Keratinocyte (primary cell): ENCODE measurements at regions not wholly inside any gene's neighbourhood (a gene's known extent, or its start where the extent isn't known, plus 50 kb on each side); places are given as distances from the start of the nearest gene placed in this dataset.

Experiments used
- DNase-seq: peaks from one replicate; pipeline ENCODE4 v3.0.0-alpha.2; 2011; ENCODE audit warnings: low read depth, missing footprints, low spot score
- FAIRE-seq: peaks from 2 replicates; lab custom pipeline; 2011; peaks lifted over from hg19 to GRCh38; lab: Jason Lieb, UNC
- H2AFZ ChIP-seq: 2 replicates; pipeline ENCODE4 v1.6.0; 2012; ENCODE audit warnings: low read length, control low read depth, inconsistent platforms; ENCODE audit not compliant: control insufficient read depth
- H3K27ac ChIP-seq: 2 replicates; pipeline ENCODE4 v1.5.1; 2011; ENCODE audit warnings: low read length; ENCODE audit not compliant: control insufficient read depth, insufficient read depth
- H3K27me3 ChIP-seq: 3 replicates; pipeline ENCODE4 v1.6.0; 2011; ENCODE audit warnings: low read length; ENCODE audit not compliant: control insufficient read depth, insufficient read depth; ENCODE audit errors: extremely low read depth
- H3K36me3 ChIP-seq, 2 experiments: 2 replicates in 1 of 2; 3 replicates in 1 of 2; pipeline ENCODE4 v1.5.1; 2011; ENCODE audit warnings: low read length in 2 of 2, mild to moderate bottlenecking in 1 of 2; ENCODE audit not compliant: control insufficient read depth in 2 of 2, insufficient read depth in 2 of 2; ENCODE audit errors: extremely low read depth in 1 of 2
- H3K4me1 ChIP-seq: 3 replicates; pipeline ENCODE4 v1.5.1; 2011; ENCODE audit warnings: low read length; ENCODE audit not compliant: control insufficient read depth, insufficient read depth; ENCODE audit errors: extremely low read depth
- H3K4me2 ChIP-seq: 3 replicates; pipeline ENCODE4 v1.6.0; 2011; ENCODE audit warnings: low read depth, low read length; ENCODE audit not compliant: control insufficient read depth, insufficient read depth; ENCODE audit errors: extremely low read depth
- H3K4me3 ChIP-seq, 3 experiments: fragments of 200-600 bp in 1 of 3; sonication (generic) in 1 of 3; 2 replicates in 2 of 3; 3 replicates in 1 of 3; pipeline ENCODE4 v1.5.1; 2011 to 2016; ENCODE audit warnings: low read length in 3 of 3, mild to moderate bottlenecking in 3 of 3, control low read depth in 2 of 3, inconsistent platforms in 1 of 3, low read depth in 1 of 3, mixed read lengths in 1 of 3, mixed run types in 1 of 3, moderate library complexity in 1 of 3; ENCODE audit not compliant: control insufficient read depth in 2 of 3, insufficient read depth in 2 of 3; ENCODE audit errors: extremely low read depth in 1 of 3
- H3K79me2 ChIP-seq: 2 replicates; pipeline ENCODE4 v1.6.0; 2012; ENCODE audit warnings: low read length; ENCODE audit not compliant: control insufficient read depth, insufficient read depth
- H3K9ac ChIP-seq: 3 replicates; pipeline ENCODE4 v1.6.0; 2011; ENCODE audit warnings: low read length; ENCODE audit not compliant: control insufficient read depth, insufficient read depth; ENCODE audit errors: extremely low read depth
- H3K9me1 ChIP-seq: 3 replicates; pipeline ENCODE4 v1.6.0; 2011; ENCODE audit warnings: low read length; ENCODE audit not compliant: control insufficient read depth, insufficient read depth; ENCODE audit errors: extremely low read depth
- H3K9me3 ChIP-seq: 2 replicates; pipeline ENCODE4 v1.5.1; 2012; ENCODE audit warnings: low read depth, low read length; ENCODE audit not compliant: control insufficient read depth
- H4K20me1 ChIP-seq: 3 replicates; pipeline ENCODE4 v1.6.0; 2011; ENCODE audit warnings: low read length; ENCODE audit not compliant: control insufficient read depth, insufficient read depth; ENCODE audit errors: extremely low read depth
- CTCF ChIP-seq, 3 experiments: IDR thresholded peaks in 1 of 3; conservative IDR thresholded peaks in 1 of 3; optimal IDR thresholded peaks in 1 of 3; 2 replicates in 2 of 3; 3 replicates in 1 of 3; pipeline versions ENCODE3 to v1.5.1; 2011; ENCODE audit warnings: low read length in 3 of 3, mild to moderate bottlenecking in 3 of 3, moderate library complexity in 2 of 3, control low read depth in 1 of 3, inconsistent platforms in 1 of 3; ENCODE audit not compliant: insufficient read depth in 2 of 3; ENCODE audit errors: extremely low read depth in 1 of 3
- EZH2 ChIP-seq: IDR thresholded peaks from one replicate; pipeline ENCODE4 v1.6.1; 2012; ENCODE audit warnings: inconsistent platforms, mild to moderate bottlenecking, low read length, moderate library complexity
- dilution Hi-C: fragments of 300-500 bp; cut with MboI; formaldehyde crosslinking; loops from one replicate; pipeline ENCODE4 v1.7.0; 2020; ENCODE audit warnings: low sequenced_read_pairs; ENCODE audit not compliant: extremely low pct_ligation_motif_present

DNA sequence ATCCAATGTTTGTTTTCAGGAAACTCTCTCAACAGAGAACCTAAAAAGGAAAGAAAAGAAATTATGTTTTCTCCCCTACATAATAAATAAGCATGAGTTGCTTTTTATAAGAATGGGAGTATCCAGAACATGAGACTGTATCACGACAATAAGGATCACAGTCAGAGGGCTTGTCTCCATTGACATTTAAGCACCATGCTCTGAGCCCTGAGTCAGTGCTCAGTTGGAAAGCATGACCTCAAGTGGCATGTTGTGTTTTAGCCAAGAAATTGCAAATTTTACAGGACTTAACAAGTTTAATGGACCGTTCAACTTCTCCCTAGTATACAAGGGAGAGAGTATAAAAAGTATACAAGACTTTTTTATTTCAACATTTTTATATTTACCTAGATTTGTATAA, 431.6 kb downstream of the GJA1 start:
- Histone ChIP-seq H3K9me1 (no peaks in the 10 kb centered on the region), H3K36me3 (no peaks in the 10 kb centered on the region), H3K9ac (no peak overlapping the region), H3K9me3 (no peaks in the 10 kb centered on the region), H3K4me3 (no peak overlapping the region), H3K4me1 (no peaks in the 10 kb centered on the region), H3K79me2 (no peaks in the 10 kb centered on the region), H3K4me2 (no peak overlapping the region), H4K20me1 (no peaks in the 10 kb centered on the region), H3K27ac (no peak overlapping the region), H3K27me3 (no peaks in the 10 kb centered on the region), H2AFZ (no peak overlapping the region)
- FAIRE-seq = no peak
- no peak for DNase-seq
- no peak for TF ChIP-seq EZH2
- no peak for TF ChIP-seq CTCF (optimal IDR thresholded peaks at IDR 0.05 in 1 of 3, IDR thresholded peaks at IDR 0.05 in 1 of 3, conservative IDR thresholded peaks at IDR 0.05 in 1 of 3; ENCODE audit: extremely low read depth in 1 of 3, insufficient read depth in 2 of 3, low read length in 3 of 3)
- dilution Hi-C loops = no loop called here

DNA sequence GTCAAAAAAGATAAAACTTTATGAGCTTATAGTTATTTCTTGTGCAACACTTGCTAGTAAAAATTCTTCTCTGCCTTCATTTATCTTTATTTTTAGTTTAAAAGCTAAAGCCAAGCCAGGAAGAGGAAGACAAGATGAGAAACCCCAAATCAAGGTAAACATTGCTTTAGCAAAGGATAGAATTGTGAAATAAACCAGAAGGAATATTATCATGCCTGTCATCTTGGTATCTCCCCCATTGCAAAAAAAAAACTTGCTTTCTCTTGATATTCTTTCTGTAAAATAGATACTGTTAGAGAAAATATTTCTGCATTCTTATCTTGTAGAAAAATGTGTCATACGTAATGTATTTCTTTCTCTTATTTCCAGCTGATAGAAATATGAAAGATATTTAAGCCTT, 432.8 kb downstream of the GJA1 start:
- no peaks in the 10 kb centered on the region for H3K4me1 ChIP-seq
- no peaks in the 10 kb centered on the region for H3K9me3 ChIP-seq
- no peak for FAIRE-seq
- no peaks in the 10 kb centered on the region for H3K79me2 ChIP-seq
- DNase-seq = no peak
- H3K9me1 ChIP-seq = no peaks in the 10 kb centered on the region
- no peak overlapping the region for H2AFZ ChIP-seq
- TF ChIP-seq CTCF (optimal IDR thresholded peaks at IDR 0.05 in 1 of 3, IDR thresholded peaks at IDR 0.05 in 1 of 3, conservative IDR thresholded peaks at IDR 0.05 in 1 of 3; ENCODE audit: extremely low read depth in 1 of 3, insufficient read depth in 2 of 3, low read length in 3 of 3) (no peak), EZH2 (no peak)
- no peak overlapping the region for H3K4me2 ChIP-seq
- no peak overlapping the region for H3K27ac ChIP-seq
- no peaks in the 10 kb centered on the region for H4K20me1 ChIP-seq
- H3K9ac ChIP-seq = no peak overlapping the region
- no peak overlapping the region for H3K4me3 ChIP-seq
- no peaks in the 10 kb centered on the region for H3K36me3 ChIP-seq
- dilution Hi-C loops = no loop called here
- H3K27me3 ChIP-seq = no peaks in the 10 kb centered on the region
